GM21390 (cell line): ENCODE measurements at regions not wholly inside any gene's neighbourhood (a gene's known extent, or its start where the extent isn't known, plus 50 kb on each side); places are given as distances from the start of the nearest gene placed in this dataset.

Source experiments
- ATAC-seq: cut with Tn5 transposase; IDR thresholded peaks from one replicate; pipeline ENCODE4 v1.9.1; 2021; ENCODE audit not compliant: unreplicated experiment

GRCh38 chr5:155898284-155898683, 428.7 kb upstream of the SGCD start:
- ATAC-seq = no peak

- no peak for ATAC-seq
Observed at GRCh38 chr5:155903791-155904190, 423.2 kb upstream of the SGCD start.

GRCh38 chr5:155905364-155905763, 421.6 kb upstream of the SGCD start:
- no peak for ATAC-seq

- ATAC-seq = no peak
Observed at GRCh38 chr5:155906046-155906445, 420.9 kb upstream of the SGCD start.

GRCh38 chr5:155908543-155908942, 418.4 kb upstream of the SGCD start:
- ATAC-seq = no peak

- no peak for ATAC-seq
Observed at GRCh38 chr5:155912291-155912690, 414.7 kb upstream of the SGCD start.

GRCh38 chr5:155914766-155915165, 412.2 kb upstream of the SGCD start:
- ATAC-seq = no peak

- ATAC-seq = no peak
Observed at GRCh38 chr5:155915601-155916000, 411.4 kb upstream of the SGCD start.

- ATAC-seq = no peak
Observed at GRCh38 chr5:155919126-155919525, 407.8 kb upstream of the SGCD start.

GRCh38 chr5:155919725-155920124, 407.2 kb upstream of the SGCD start:
- no peak for ATAC-seq

GRCh38 chr5:155921621-155922020, 405.3 kb upstream of the SGCD start:
- ATAC-seq = no peak

- ATAC-seq = no peak
Observed at GRCh38 chr5:155923784-155924183, 403.2 kb upstream of the SGCD start.

- no peak for ATAC-seq
Observed at GRCh38 chr5:155926031-155926430, 400.9 kb upstream of the SGCD start.

- ATAC-seq = no peak
Observed at GRCh38 chr5:155926766-155927165, 400.2 kb upstream of the SGCD start.

- no peak for ATAC-seq
Observed at GRCh38 chr5:155929112-155929511, 397.9 kb upstream of the SGCD start.

- no peak for ATAC-seq
Observed at GRCh38 chr5:155934964-155935363, 392.0 kb upstream of the SGCD start.

GRCh38 chr5:155935723-155936122, 391.2 kb upstream of the SGCD start:
- no peak for ATAC-seq

- no peak for ATAC-seq
Observed at GRCh38 chr5:155936520-155937406, 390.2 kb upstream of the SGCD start.

- ATAC-seq = no peak
Observed at GRCh38 chr5:155938051-155938450, 388.9 kb upstream of the SGCD start.

GRCh38 chr5:155941340-155941739, 385.6 kb upstream of the SGCD start:
- no peak for ATAC-seq

GRCh38 chr5:155943516-155944407, 383.2 kb upstream of the SGCD start:
- ATAC-seq = peak; percentile 90
